ENCODE measurements at regions not wholly inside any gene's neighbourhood (a gene's known extent, or its start where the extent isn't known, plus 50 kb on each side); places are given as distances from the start of the nearest gene placed in this dataset.

- Histone ChIP-seq H3K27ac (no peak overlapping the region), H3K36me3 (no peaks in the 10 kb centered on the region), H3K9me3 (no peaks in the 10 kb centered on the region), H3K27me3 (no peaks in the 10 kb centered on the region), H3K4me3 (no peak overlapping the region), H3K4me1 (peaks cover 0 to 10% (median 0%) of the 10 kb centered on the region in 4 donors)
- TF ChIP-seq CTCF (IDR thresholded peaks at IDR 0.05): no peak
- no peak for DNase-seq (ENCODE audit: low spot score in 2 of 2)
- 59 to 69% methylated on average over 11 of the region's 11 CpGs for WGBS, 2 donors
Observed at GRCh38 chr22:47279746-47280145, 517.3 kb downstream of the TBC1D22A start.

DNA sequence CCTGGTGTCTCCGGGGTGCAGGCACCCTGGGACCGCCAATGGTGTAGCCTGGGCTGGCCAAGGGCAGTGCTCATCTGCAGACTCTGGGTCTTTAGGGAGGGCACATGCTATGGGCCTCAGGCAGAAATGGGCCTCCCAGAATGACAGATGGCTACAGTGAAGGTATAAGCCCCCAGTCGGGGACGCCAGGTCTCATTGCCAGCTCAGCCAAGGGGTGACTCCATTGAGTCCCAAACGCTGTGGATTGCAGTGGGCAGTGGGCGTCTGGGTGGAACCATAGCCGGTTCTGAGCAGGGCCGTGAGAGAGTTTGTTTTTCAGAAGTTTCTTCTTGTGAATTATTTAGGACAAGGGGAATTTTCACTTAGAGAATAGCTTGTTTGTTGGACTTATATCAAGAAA lies 516.9 kb downstream of the TBC1D22A start:
- H3K36me3 ChIP-seq: no peaks in the 10 kb centered on the region
- TF ChIP-seq POLR2A (IDR thresholded peaks at IDR 0.05) (no peak), EP300 (IDR thresholded peaks at IDR 0.05) (no peak), CTCF (IDR thresholded peaks at IDR 0.05) (no peak)
- H3K27ac ChIP-seq: no peak overlapping the region
- H3K27me3 ChIP-seq: no peaks in the 10 kb centered on the region
- peaks cover 0 to 10% (median 0%) of the 10 kb centered on the region in 4 donors for H3K4me1 ChIP-seq
- DNase-seq (ENCODE audit: low spot score in 2 of 2): no peak
- 64 to 72% methylated on average over 8 of the region's 8 CpGs for WGBS, 2 donors
- no peak overlapping the region for H3K4me3 ChIP-seq
- H3K9me3 ChIP-seq: no peaks in the 10 kb centered on the region

DNA sequence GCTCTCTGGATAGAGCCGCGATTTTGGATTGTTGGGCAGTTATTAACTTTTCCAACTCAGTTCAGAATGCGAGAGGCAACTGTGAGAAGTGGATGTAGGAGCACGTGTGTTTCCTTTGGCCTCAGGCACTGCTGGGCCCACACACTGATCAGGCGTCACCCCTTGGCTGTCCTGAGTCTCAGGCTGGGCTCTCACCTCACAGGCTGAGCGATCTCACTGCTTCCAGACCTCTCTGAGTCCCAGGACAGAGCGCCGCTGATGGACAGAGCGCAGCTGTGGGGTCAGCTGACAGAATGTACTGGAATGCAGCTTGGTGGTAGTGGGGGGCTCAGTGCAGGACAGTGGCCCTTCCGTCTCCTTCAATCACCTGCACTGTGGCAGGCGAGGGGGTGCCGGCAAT lies 516.2 kb downstream of the TBC1D22A start:
- WGBS, 2 donors: 68 to 76% methylated on average over 11 to 12 of the region's 12 CpGs
- TF ChIP-seq CTCF (IDR thresholded peaks at IDR 0.05): no peak
- TF ChIP-seq EP300 (IDR thresholded peaks at IDR 0.05): no peak
- TF ChIP-seq POLR2A (IDR thresholded peaks at IDR 0.05): no peak
- no peak overlapping the region for H3K27ac ChIP-seq
- peaks cover 0 to 10% (median 0%) of the 10 kb centered on the region in 4 donors for H3K4me1 ChIP-seq
- no peak overlapping the region for H3K4me3 ChIP-seq
- H3K27me3 ChIP-seq: no peaks in the 10 kb centered on the region
- DNase-seq (ENCODE audit: low spot score in 2 of 2): no peak
- H3K36me3 ChIP-seq: no peaks in the 10 kb centered on the region
- no peaks in the 10 kb centered on the region for H3K9me3 ChIP-seq

- H3K27ac ChIP-seq: no peak overlapping the region
- no peaks in the 10 kb centered on the region for H3K9me3 ChIP-seq
- no peaks in the 10 kb centered on the region for H3K27me3 ChIP-seq
- H3K4me1 ChIP-seq: peaks cover 0 to 10% (median 0%) of the 10 kb centered on the region in 4 donors
- H3K4me3 ChIP-seq: no peak overlapping the region
- DNase-seq (ENCODE audit: low spot score in 2 of 2): no peak
- 77 to 84% methylated on average over 9 of the region's 9 CpGs for WGBS, 2 donors
- no peak for TF ChIP-seq CTCF (IDR thresholded peaks at IDR 0.05)
- no peak for TF ChIP-seq EP300 (IDR thresholded peaks at IDR 0.05)
- TF ChIP-seq POLR2A (IDR thresholded peaks at IDR 0.05): no peak
- H3K36me3 ChIP-seq: no peaks in the 10 kb centered on the region
Observed at GRCh38 chr22:47277531-47277930, 515.1 kb downstream of the TBC1D22A start.

DNA sequence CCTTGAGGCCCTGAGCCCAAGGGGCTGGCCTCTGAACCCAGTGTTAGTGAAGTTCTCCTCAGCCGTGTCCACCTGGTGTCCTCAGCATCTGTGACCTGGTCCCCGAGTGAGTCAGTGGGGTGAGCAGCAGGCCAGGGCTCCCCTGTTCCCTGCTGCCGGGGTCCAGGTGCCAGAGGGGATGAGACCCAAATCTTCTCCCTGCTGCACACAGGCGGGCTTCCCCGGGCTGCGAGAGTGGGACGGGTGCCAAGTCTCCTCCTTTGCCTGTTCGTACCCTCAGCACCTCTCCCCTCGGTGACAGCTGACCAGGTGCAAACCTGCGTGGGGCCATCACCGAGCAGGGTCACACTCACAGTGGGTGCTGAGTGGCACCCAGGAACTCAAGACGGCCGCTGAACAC lies 514.5 kb downstream of the TBC1D22A start:
- TF ChIP-seq POLR2A (IDR thresholded peaks at IDR 0.05) (no peak), EP300 (IDR thresholded peaks at IDR 0.05) (no peak), CTCF (IDR thresholded peaks at IDR 0.05) (no peak)
- WGBS, 2 donors: 90 to 92% methylated on average over 12 to 13 of the region's 13 CpGs
- Histone ChIP-seq H3K4me3 (no peak overlapping the region), H3K4me1 (peaks cover 0 to 10% (median 0%) of the 10 kb centered on the region in 4 donors), H3K27me3 (no peaks in the 10 kb centered on the region), H3K27ac (no peak overlapping the region), H3K9me3 (no peaks in the 10 kb centered on the region), H3K36me3 (no peaks in the 10 kb centered on the region)
- DNase-seq (ENCODE audit: low spot score in 2 of 2): no peak

All from tibial nerve (tissue), 4 donors.